Ovary (tissue), 7 donors: ENCODE measurements at regions not wholly inside any gene's neighbourhood (a gene's known extent, or its start where the extent isn't known, plus 50 kb on each side); places are given as distances from the start of the nearest gene placed in this dataset.

Source experiments
- DNase-seq, 5 donors: peaks; one replicate each; pipeline ENCODE4 v3.0.0-alpha.2; 2019 to 2020
- H3K27ac ChIP-seq, 2 donors: fragments of 200-600 bp; one replicate each; pipeline versions ENCODE4 v1.5.1 to v1.8.0; 2019 to 2022
- H3K27me3 ChIP-seq: fragments of 200-600 bp; one replicate; pipeline ENCODE4 v1.8.0; 2022
- H3K36me3 ChIP-seq: fragments of 200-600 bp; sonication (generic); one replicate; pipeline ENCODE4 v1.5.1; 2019
- H3K4me1 ChIP-seq: one replicate; pipeline ENCODE4 v1.8.1; 2013; ENCODE audit warnings: mild to moderate bottlenecking, moderate library complexity; ENCODE audit not compliant: insufficient read depth
- H3K4me3 ChIP-seq: fragments of 200-600 bp; sonication (generic); one replicate; pipeline ENCODE4 v1.5.1; 2017
- H3K9me3 ChIP-seq, 2 donors: fragments of 200-600 bp in 1 of 2; sonication (generic) in 1 of 2; one replicate each; pipeline versions ENCODE4 v1.5.1 to v1.8.1; 2013 to 2019; ENCODE audit warnings: mild to moderate bottlenecking in 1 of 2, moderate library complexity in 1 of 2
- EP300 ChIP-seq: sonication (generic); formaldehyde crosslinking; IDR thresholded peaks from one replicate; pipeline ENCODE4 v1.6.1; 2017; ENCODE audit warnings: antibody characterized with exemption
- POLR2A ChIP-seq: fragments of 450-650 bp; IDR thresholded peaks from one replicate; pipeline ENCODE4 v1.6.1; 2017; ENCODE audit warnings: antibody characterized with exemption, mild to moderate bottlenecking, moderate library complexity
- WGBS, 3 donors: extraction: QIAGEN DNeasy Blood & Tissue Kit in 1 of 3; methylation state at CpG; one replicate each; pipeline versions ENCODE4 v1.1.5 to v1.1.7; 2013 to 2017; 5-methylcytosine and 5-hydroxymethylcytosine counted together
- intact Hi-C, 4 donors: fragments of 100-400 bp; cut with DNase I; formaldehyde crosslinking; loops; one replicate each; pipeline versions ENCODE4 v1.11.0 to v1.15.1; 2022 to 2023
- TF ChIP-seq, protein P1 (sequence below), 3 donors: fragments of 450-650 bp in 2 of 3; fragments of 200-600 bp in 1 of 3; IDR thresholded peaks; one replicate each; pipeline versions ENCODE4 v1.5.1 to v1.8.0; 2016 to 2022; ENCODE audit warnings: antibody characterized with exemption in 3 of 3, mild to moderate bottlenecking in 1 of 3
- donor health status: DM: no; HTN: no; CAD: no; lungs with moderate emphysema.
- donor health status: DM: no; HTN: no; CAD: no.
- donor health status: Bipolar disorder and iron deficiency.
- donor health status: DM: no; HTN: no; CAD: no.
- donor health status: DM: yes; HTN: yes; CAD: no.

DNA sequence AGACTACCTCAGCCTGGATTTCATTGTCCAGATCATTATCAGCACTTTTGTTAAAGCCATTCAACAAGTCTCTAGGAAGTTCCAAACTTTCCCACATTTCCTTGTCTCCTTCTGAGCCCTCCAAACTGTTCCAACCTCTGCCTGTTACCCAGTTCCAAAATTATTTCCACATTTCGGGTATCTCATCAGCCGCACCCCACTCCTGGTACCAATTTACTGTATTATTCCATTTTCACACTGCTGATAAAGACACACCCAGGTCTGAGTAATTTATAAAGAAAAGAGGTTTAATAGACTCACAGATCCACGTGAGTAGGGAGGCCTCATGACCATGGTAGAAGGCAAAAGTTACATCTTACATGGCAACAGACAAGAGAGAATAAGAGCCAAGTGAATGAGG is 1198.3 kb upstream of the ALCAM start:
- no peak for DNase-seq
- H3K36me3 ChIP-seq: no peaks in the 10 kb centered on the region
- intact Hi-C loops: no loop called here
- H3K4me1 ChIP-seq: no peaks in the 10 kb centered on the region
- no peak overlapping the region for H3K4me3 ChIP-seq
- H3K27me3 ChIP-seq: no peaks in the 10 kb centered on the region
- no peaks in the 10 kb centered on the region for H3K9me3 ChIP-seq
- no peak overlapping the region for H3K27ac ChIP-seq
- WGBS, 3 donors: 89 to 91% (median 90%) methylated on average over 3 of the region's 3 CpGs
- TF ChIP-seq, protein P1, sequence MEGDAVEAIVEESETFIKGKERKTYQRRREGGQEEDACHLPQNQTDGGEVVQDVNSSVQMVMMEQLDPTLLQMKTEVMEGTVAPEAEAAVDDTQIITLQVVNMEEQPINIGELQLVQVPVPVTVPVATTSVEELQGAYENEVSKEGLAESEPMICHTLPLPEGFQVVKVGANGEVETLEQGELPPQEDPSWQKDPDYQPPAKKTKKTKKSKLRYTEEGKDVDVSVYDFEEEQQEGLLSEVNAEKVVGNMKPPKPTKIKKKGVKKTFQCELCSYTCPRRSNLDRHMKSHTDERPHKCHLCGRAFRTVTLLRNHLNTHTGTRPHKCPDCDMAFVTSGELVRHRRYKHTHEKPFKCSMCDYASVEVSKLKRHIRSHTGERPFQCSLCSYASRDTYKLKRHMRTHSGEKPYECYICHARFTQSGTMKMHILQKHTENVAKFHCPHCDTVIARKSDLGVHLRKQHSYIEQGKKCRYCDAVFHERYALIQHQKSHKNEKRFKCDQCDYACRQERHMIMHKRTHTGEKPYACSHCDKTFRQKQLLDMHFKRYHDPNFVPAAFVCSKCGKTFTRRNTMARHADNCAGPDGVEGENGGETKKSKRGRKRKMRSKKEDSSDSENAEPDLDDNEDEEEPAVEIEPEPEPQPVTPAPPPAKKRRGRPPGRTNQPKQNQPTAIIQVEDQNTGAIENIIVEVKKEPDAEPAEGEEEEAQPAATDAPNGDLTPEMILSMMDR (IDR thresholded peaks at IDR 0.05): no peak
- no peak for TF ChIP-seq EP300
- TF ChIP-seq POLR2A: no peak

DNA sequence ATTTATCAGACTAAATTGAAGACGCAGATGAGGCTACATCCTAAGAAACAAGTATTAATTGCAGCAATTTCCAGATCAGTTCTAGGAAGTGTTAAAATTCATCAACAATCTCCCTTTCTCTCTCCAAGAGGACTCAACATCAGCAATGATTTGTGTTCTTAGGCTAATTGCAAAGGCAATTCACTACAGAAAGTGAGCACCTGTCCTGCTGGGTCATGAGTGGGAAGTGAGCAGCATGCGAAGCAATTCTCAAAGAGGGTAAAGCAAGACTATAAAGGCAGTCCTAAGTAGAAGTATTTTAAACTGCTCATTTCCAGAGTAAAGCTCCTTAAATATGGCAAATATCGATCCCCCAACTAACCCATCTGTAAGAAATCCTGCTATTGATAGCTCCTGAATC is 1191.0 kb upstream of the ALCAM start:
- Histone ChIP-seq H3K9me3 (no peaks in the 10 kb centered on the region), H3K4me3 (no peak overlapping the region), H3K27ac (no peak overlapping the region), H3K4me1 (no peaks in the 10 kb centered on the region), H3K27me3 (no peaks in the 10 kb centered on the region), H3K36me3 (no peaks in the 10 kb centered on the region)
- intact Hi-C loops: no loop called here
- WGBS, 3 donors: 84 to 88% (median 86%) methylated on average over 3 of the region's 3 CpGs
- no peak for TF ChIP-seq EP300
- TF ChIP-seq, protein P1 (IDR thresholded peaks at IDR 0.05): no peak
- no peak for TF ChIP-seq POLR2A
- no peak for DNase-seq

DNA sequence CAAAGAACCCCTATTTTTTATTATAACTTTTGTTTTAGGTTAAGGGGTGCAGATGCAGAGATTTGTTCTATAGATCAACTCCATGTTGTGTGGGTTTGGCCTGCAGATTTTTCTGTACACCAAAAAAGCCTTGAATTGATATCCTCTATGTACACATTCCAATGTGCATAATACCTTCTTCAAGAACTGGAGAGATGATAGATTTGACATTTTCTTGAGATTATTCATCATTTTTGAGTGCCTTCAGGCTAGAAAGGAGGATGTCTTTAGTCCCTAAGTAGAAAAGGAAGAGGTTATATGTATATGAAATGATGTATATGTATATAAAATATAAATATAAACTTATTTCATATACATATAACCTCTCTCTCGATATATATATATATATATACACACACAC is 1190.0 kb upstream of the ALCAM start:
- no peaks in the 10 kb centered on the region for H3K9me3 ChIP-seq
- no peak for DNase-seq
- no peak for TF ChIP-seq POLR2A
- TF ChIP-seq EP300: no peak
- TF ChIP-seq, protein P1 (IDR thresholded peaks at IDR 0.05): no peak
- no peak overlapping the region for H3K4me3 ChIP-seq
- intact Hi-C loops: no loop called here
- no peaks in the 10 kb centered on the region for H3K36me3 ChIP-seq
- H3K27me3 ChIP-seq: no peaks in the 10 kb centered on the region
- H3K4me1 ChIP-seq: no peaks in the 10 kb centered on the region
- 81 to 90% (median 85%) methylated on average over 1 of the region's 1 CpG for WGBS, 3 donors
- no peak overlapping the region for H3K27ac ChIP-seq

DNA sequence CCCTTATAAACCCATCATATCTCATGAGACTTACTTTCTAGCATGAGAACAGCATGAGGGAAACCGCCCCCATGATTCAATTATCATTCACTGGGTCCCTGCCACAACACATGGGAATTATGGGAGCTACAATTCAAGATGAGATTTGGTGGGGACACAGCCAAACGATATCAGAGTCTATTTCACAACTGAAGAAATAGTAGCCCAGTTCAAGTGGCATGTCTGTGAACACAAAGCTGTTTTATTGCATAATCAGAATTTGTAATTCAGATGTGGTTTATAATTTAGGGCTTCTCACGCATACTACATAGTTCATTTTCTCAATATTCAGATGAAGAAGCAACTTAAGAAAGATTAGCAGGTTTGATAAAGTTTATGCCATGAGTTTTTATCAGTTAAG is 1188.0 kb upstream of the ALCAM start:
- intact Hi-C loops: no loop called here
- no peak overlapping the region for H3K27ac ChIP-seq
- no peaks in the 10 kb centered on the region for H3K36me3 ChIP-seq
- DNase-seq: no peak
- H3K4me1 ChIP-seq: no peaks in the 10 kb centered on the region
- H3K9me3 ChIP-seq: no peaks in the 10 kb centered on the region
- 83 to 86% (median 85%) methylated on average over 3 of the region's 3 CpGs for WGBS, 3 donors
- TF ChIP-seq POLR2A (no peak), EP300 (no peak)
- TF ChIP-seq, protein P1 (IDR thresholded peaks at IDR 0.05): no peak
- H3K4me3 ChIP-seq: no peak overlapping the region
- H3K27me3 ChIP-seq: no peaks in the 10 kb centered on the region

DNA sequence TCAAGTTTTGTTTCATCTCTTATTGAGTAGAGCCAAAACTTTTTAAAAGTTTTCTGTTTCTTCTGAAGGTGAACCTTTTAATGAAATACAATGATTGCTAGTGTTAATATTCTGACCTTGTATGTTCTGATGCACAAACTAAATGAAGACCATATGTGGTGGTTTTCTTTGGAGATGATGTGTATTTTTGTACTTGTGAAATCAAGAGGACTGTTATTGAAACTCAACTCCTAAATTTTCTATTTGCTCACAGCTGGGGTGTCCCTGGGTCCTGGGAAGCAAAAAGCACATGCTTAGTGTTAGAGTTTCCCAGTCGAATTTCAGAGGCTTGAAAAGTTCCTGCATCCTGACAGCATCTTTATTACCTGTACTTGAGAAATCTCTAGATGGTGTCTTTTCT is 1185.8 kb upstream of the ALCAM start:
- Histone ChIP-seq H3K27ac (no peak overlapping the region), H3K9me3 (no peaks in the 10 kb centered on the region), H3K4me3 (no peak overlapping the region), H3K27me3 (no peaks in the 10 kb centered on the region), H3K36me3 (no peaks in the 10 kb centered on the region), H3K4me1 (no peaks in the 10 kb centered on the region)
- no peak for TF ChIP-seq POLR2A
- TF ChIP-seq, protein P1 (IDR thresholded peaks at IDR 0.05): no peak
- TF ChIP-seq EP300: no peak
- 11 to 20% (median 20%) methylated on average over 1 of the region's 1 CpG for WGBS, 3 donors
- intact Hi-C loops: no loop called here
- no peak for DNase-seq
